H9 (cell line): ENCODE measurements at regions not wholly inside any gene's neighbourhood (a gene's known extent, or its start where the extent isn't known, plus 50 kb on each side); places are given as distances from the start of the nearest gene placed in this dataset.

ENCODE experiments used
- DNase-seq: peaks from one replicate; pipeline ENCODE4 v3.0.0-alpha.2; 2017
- H2AFZ ChIP-seq: one replicate; pipeline ENCODE4 v1.6.1; 2013; ENCODE audit warnings: mild to moderate bottlenecking, low read length, control low read depth, moderate library complexity
- H2AK5ac ChIP-seq: 2 replicates; pipeline ENCODE4 v1.6.1; 2013; ENCODE audit warnings: low read length, control low read depth, mixed read lengths; ENCODE audit not compliant: insufficient read length
- H2BK120ac ChIP-seq: one replicate; pipeline ENCODE4 v1.6.1; 2013; ENCODE audit warnings: low read depth, mild to moderate bottlenecking, low read length, control low read depth, inconsistent platforms; ENCODE audit not compliant: poor library complexity, severe bottlenecking
- H2BK12ac ChIP-seq: 2 replicates; pipeline ENCODE4 v1.6.1; 2013; ENCODE audit warnings: low read length, control low read depth, mixed read lengths, low read depth; ENCODE audit not compliant: insufficient read length
- H2BK15ac ChIP-seq: 2 replicates; pipeline ENCODE4 v1.6.1; 2013; ENCODE audit warnings: low read depth, low read length, control low read depth
- H2BK20ac ChIP-seq: one replicate; pipeline ENCODE4 v1.6.1; 2013; ENCODE audit warnings: low read depth, mild to moderate bottlenecking, low read length, control low read depth, inconsistent platforms; ENCODE audit not compliant: poor library complexity, severe bottlenecking
- H2BK5ac ChIP-seq: 2 replicates; pipeline ENCODE4 v1.6.1; 2013; ENCODE audit warnings: low read length, control low read depth, mixed read lengths; ENCODE audit not compliant: insufficient read length
- H3K14ac ChIP-seq: 2 replicates; pipeline ENCODE4 v1.6.1; 2013; ENCODE audit warnings: low read length, control low read depth; ENCODE audit not compliant: insufficient read depth
- H3K18ac ChIP-seq: 2 replicates; pipeline ENCODE4 v1.6.1; 2013; ENCODE audit warnings: low read depth, mild to moderate bottlenecking, mixed read lengths, low read length, control low read depth; ENCODE audit not compliant: insufficient read length
- H3K23ac ChIP-seq: 2 replicates; pipeline ENCODE4 v1.6.1; 2013; ENCODE audit warnings: low read length, control low read depth, mixed read lengths, low read depth; ENCODE audit not compliant: insufficient read length
- H3K23me2 ChIP-seq: 2 replicates; pipeline ENCODE4 v1.6.1; 2013; ENCODE audit warnings: low read depth, mild to moderate bottlenecking, mixed read lengths, low read length, control low read depth; ENCODE audit not compliant: insufficient read length, poor library complexity, severe bottlenecking
- H3K27ac ChIP-seq: 2 replicates; pipeline ENCODE4 v1.5.1; 2013; ENCODE audit warnings: low read length, control low read depth, mixed read lengths, low read depth; ENCODE audit not compliant: insufficient read length
- H3K27me3 ChIP-seq: 2 replicates; pipeline ENCODE4 v1.6.1; 2013; ENCODE audit warnings: low read length, control low read depth, inconsistent platforms; ENCODE audit not compliant: insufficient read depth
- H3K4ac ChIP-seq: 2 replicates; pipeline ENCODE4 v1.6.1; 2013; ENCODE audit warnings: low read depth, mild to moderate bottlenecking, control low read depth, inconsistent platforms, low read length, moderate library complexity
- H3K4me1 ChIP-seq: 2 replicates; pipeline ENCODE4 v1.6.1; 2013; ENCODE audit warnings: low read length, control low read depth, inconsistent platforms; ENCODE audit not compliant: insufficient read depth
- H3K4me2 ChIP-seq: 2 replicates; pipeline ENCODE4 v1.6.1; 2013; ENCODE audit warnings: low read length, control low read depth, mixed read lengths; ENCODE audit not compliant: insufficient read length, insufficient read depth
- H3K56ac ChIP-seq: 2 replicates; pipeline ENCODE4 v1.6.1; 2013; ENCODE audit warnings: low read depth, mild to moderate bottlenecking, mixed read lengths, low read length, control low read depth; ENCODE audit not compliant: insufficient read length
- H3K79me1 ChIP-seq: 2 replicates; pipeline ENCODE4 v1.6.1; 2013; ENCODE audit warnings: low read depth, mild to moderate bottlenecking, moderate library complexity, low read length, control low read depth, inconsistent platforms; ENCODE audit not compliant: insufficient read depth, poor library complexity, severe bottlenecking
- H3K79me2 ChIP-seq: 2 replicates; pipeline ENCODE4 v1.6.1; 2013; ENCODE audit warnings: low read length, control low read depth, inconsistent platforms; ENCODE audit not compliant: insufficient read depth
- H3K9ac ChIP-seq: 2 replicates; pipeline ENCODE4 v1.6.1; 2013; ENCODE audit warnings: low read length, control low read depth, mixed read lengths; ENCODE audit not compliant: insufficient read length; ENCODE audit errors: extremely low read depth
- H3K9me3 ChIP-seq: one replicate; pipeline ENCODE4 v1.6.1; 2013; ENCODE audit warnings: low read depth, low read length, inconsistent platforms; ENCODE audit not compliant: control insufficient read depth
- H3T11ph ChIP-seq: one replicate; pipeline ENCODE4 v1.6.1; 2013; ENCODE audit warnings: mild to moderate bottlenecking, low read length, control low read depth, inconsistent platforms
- H4K20me1 ChIP-seq: one replicate; pipeline ENCODE4 v1.6.1; 2013; ENCODE audit not compliant: control insufficient read depth, insufficient read length, insufficient read depth
- H4K5ac ChIP-seq: 2 replicates; pipeline ENCODE4 v1.6.1; 2013; ENCODE audit warnings: low read depth, mild to moderate bottlenecking, mixed read lengths, low read length, control low read depth; ENCODE audit not compliant: insufficient read length
- H4K8ac ChIP-seq: replicated peaks from 2 replicates; pipeline ENCODE4 v1.6.1; 2013; ENCODE audit warnings: low read length, control low read depth, mixed read lengths, low read depth; ENCODE audit not compliant: insufficient read length
- H4K91ac ChIP-seq: 2 replicates; pipeline ENCODE4 v1.6.1; 2013; ENCODE audit warnings: low read depth, mild to moderate bottlenecking, moderate library complexity, mixed read lengths, low read length, control low read depth; ENCODE audit not compliant: insufficient read length
- H3K27ac Mint-ChIP-seq, 3 experiments: 2 replicates in 2 of 3; 3 replicates in 1 of 3; pipeline ENCODE4 v1.8.0; 2020 to 2021; ENCODE audit warnings: mixed read lengths in 3 of 3, mild to moderate bottlenecking in 1 of 3, moderate library complexity in 1 of 3
- H3K27me3 Mint-ChIP-seq: 2 replicates; pipeline ENCODE4 v1.8.0; 2021; ENCODE audit warnings: low read depth, mild to moderate bottlenecking, moderate library complexity, mixed read lengths
- H3K36me3 Mint-ChIP-seq, 3 experiments: 2 replicates in 2 of 3; 3 replicates in 1 of 3; pipeline ENCODE4 v1.8.0; 2020 to 2021; ENCODE audit warnings: low read depth in 3 of 3, mixed read lengths in 3 of 3; ENCODE audit not compliant: insufficient read depth in 1 of 3
- H3K4me1 Mint-ChIP-seq, 2 experiments: 2 replicates each; pipeline ENCODE4 v1.8.0; 2020; ENCODE audit warnings: mixed read lengths in 2 of 2
- H3K4me3 Mint-ChIP-seq, 2 experiments: 2 replicates in 1 of 2; 3 replicates in 1 of 2; pipeline ENCODE4 v1.8.0; 2020 to 2021; ENCODE audit warnings: mild to moderate bottlenecking in 2 of 2, mixed read lengths in 2 of 2, moderate library complexity in 1 of 2
- H3K9me3 Mint-ChIP-seq, 2 experiments: 2 replicates in 1 of 2; 3 replicates in 1 of 2; pipeline ENCODE4 v1.8.0; 2020; ENCODE audit warnings: mild to moderate bottlenecking in 2 of 2, mixed read lengths in 2 of 2, moderate library complexity in 1 of 2
- CTCF ChIP-seq: fragments of 200-600 bp; sonication (generic); conservative IDR thresholded peaks from 3 replicates; pipeline ENCODE4 v1.8.0; 2021; ENCODE audit warnings: antibody characterized with exemption, mild to moderate bottlenecking
- WGBS: extraction: QIAGEN DNeasy Blood & Tissue Kit; methylation state at CpG from one replicate; pipeline ENCODE4 v1.1.7; 2013; ENCODE audit warnings: missing lambda C conversion rate, low lambda C conversion rate, mixed read lengths; ENCODE audit not compliant: insufficient read length; ENCODE audit errors: extremely low coverage; 5-methylcytosine and 5-hydroxymethylcytosine counted together

GRCh38 chr3:177576746-177577145 lies 379.5 kb upstream of the TBL1XR1 start:
- Histone ChIP-seq H3K9me3 (no peaks in the 10 kb centered on the region), H3K79me2 (no peaks in the 10 kb centered on the region), H2BK5ac (no peak overlapping the region), H4K91ac (no peak overlapping the region), H3K23ac (no peak overlapping the region), H2BK20ac (no peak overlapping the region), H3K27me3 (no peaks in the 10 kb centered on the region), H4K5ac (no peak overlapping the region), H3K4ac (no peak overlapping the region), H2BK12ac (no peak overlapping the region), H3K79me1 (no peaks in the 10 kb centered on the region), H3K4me2 (no peak overlapping the region), H3T11ph (no peak overlapping the region), H3K23me2 (no peaks in the 10 kb centered on the region), H3K56ac (no peak overlapping the region), H3K27ac (no peak overlapping the region), H4K20me1 (no peaks in the 10 kb centered on the region), H3K18ac (no peak overlapping the region), H2AFZ (no peak overlapping the region), H2BK15ac (no peak overlapping the region), H2AK5ac (no peak overlapping the region), H3K9ac (no peak overlapping the region), H3K4me1 (peaks cover 11% of the 10 kb centered on the region; the same call in 1 of the 2 replicates), H3K14ac (no peak overlapping the region), H2BK120ac (no peak overlapping the region), H4K8ac (no peak overlapping the region)
- TF ChIP-seq CTCF = no peak
- no peaks in the 10 kb centered on the region for H3K9me3 Mint-ChIP-seq
- no peak overlapping the region for H3K27ac Mint-ChIP-seq
- no peaks in the 10 kb centered on the region for H3K36me3 Mint-ChIP-seq
- DNase-seq = no peak
- H3K4me3 Mint-ChIP-seq = no peak overlapping the region
- H3K4me1 Mint-ChIP-seq = peaks cover 25 to 27% of the 10 kb centered on the region in 2 experiments
- no peaks in the 10 kb centered on the region for H3K27me3 Mint-ChIP-seq
- WGBS = no CpG with 5 or more reads among the region's 4 CpGs
